Liver (tissue), 3 donors: ENCODE measurements at regions not wholly inside any gene's neighbourhood (a gene's known extent, or its start where the extent isn't known, plus 50 kb on each side); places are given as distances from the start of the nearest gene placed in this dataset.

Experiments
- SP1 ChIP-seq: IDR thresholded peaks from 2 replicates; pipeline ENCODE4 v1.6.1; 2018; ENCODE audit warnings: antibody characterized with exemption, mild to moderate bottlenecking
- TF ChIP-seq, protein P1 (sequence below): fragments of 150-350 bp; IDR thresholded peaks from 2 replicates; pipeline ENCODE4 v1.5.1; 2017; ENCODE audit warnings: improper control_type of control experiment, low read depth, low read length; ENCODE audit not compliant: missing input control
- TF ChIP-seq, protein P2 (sequence below): IDR thresholded peaks from 2 replicates; pipeline ENCODE4 v1.6.1; 2016; ENCODE audit warnings: antibody characterized with exemption
- TF ChIP-seq, protein P3 (sequence below): IDR thresholded peaks from 2 replicates; pipeline ENCODE4 v1.6.1; 2016; ENCODE audit warnings: antibody characterized with exemption
- TF ChIP-seq, protein P4 (sequence below): IDR thresholded peaks from 2 replicates; pipeline ENCODE4 v1.6.1; 2016; ENCODE audit warnings: antibody characterized with exemption
- donor health status: healthy.
- donor health status: healthy.

DNA sequence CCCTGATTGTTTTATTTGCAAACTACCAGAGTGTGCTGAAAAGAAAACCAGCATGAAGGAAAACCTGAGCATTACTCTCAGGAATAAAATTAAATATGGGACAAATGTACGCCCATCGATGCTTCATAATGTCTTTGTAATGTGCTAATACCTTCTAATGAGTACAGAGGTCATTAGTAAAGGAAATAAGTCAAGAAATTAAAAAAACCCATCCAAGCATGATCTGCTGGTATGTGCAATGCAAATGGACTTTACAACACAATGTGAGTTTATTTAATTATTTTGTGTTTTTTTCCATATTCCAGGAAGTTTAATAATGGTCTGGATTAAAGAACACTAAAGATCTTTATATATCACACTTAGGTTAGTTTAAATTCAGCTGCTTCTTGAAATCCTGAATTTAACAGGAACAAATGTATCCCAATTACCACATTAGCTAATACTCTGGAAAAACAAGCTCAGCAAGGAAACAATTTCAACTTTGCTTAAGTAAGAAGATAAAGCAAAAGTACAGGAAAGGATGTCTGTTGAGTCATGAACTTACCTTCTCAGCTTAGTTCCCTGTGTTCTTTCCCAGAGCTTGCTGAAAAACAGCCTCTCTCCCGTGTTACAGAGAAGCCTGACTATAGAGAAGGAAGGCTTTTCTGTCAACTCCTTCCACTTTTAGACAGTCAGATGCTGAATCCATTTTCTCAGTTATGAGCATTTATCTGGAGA, 179.3 kb upstream of the TMEM260 start:
- TF ChIP-seq, protein P1, sequence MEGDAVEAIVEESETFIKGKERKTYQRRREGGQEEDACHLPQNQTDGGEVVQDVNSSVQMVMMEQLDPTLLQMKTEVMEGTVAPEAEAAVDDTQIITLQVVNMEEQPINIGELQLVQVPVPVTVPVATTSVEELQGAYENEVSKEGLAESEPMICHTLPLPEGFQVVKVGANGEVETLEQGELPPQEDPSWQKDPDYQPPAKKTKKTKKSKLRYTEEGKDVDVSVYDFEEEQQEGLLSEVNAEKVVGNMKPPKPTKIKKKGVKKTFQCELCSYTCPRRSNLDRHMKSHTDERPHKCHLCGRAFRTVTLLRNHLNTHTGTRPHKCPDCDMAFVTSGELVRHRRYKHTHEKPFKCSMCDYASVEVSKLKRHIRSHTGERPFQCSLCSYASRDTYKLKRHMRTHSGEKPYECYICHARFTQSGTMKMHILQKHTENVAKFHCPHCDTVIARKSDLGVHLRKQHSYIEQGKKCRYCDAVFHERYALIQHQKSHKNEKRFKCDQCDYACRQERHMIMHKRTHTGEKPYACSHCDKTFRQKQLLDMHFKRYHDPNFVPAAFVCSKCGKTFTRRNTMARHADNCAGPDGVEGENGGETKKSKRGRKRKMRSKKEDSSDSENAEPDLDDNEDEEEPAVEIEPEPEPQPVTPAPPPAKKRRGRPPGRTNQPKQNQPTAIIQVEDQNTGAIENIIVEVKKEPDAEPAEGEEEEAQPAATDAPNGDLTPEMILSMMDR = no peak
- TF ChIP-seq, protein P2, sequence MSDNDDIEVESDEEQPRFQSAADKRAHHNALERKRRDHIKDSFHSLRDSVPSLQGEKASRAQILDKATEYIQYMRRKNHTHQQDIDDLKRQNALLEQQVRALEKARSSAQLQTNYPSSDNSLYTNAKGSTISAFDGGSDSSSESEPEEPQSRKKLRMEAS = no peak
- TF ChIP-seq, protein P3, sequence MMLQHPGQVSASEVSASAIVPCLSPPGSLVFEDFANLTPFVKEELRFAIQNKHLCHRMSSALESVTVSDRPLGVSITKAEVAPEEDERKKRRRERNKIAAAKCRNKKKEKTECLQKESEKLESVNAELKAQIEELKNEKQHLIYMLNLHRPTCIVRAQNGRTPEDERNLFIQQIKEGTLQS = no peak
- no peak for TF ChIP-seq SP1
- TF ChIP-seq, protein P4, sequence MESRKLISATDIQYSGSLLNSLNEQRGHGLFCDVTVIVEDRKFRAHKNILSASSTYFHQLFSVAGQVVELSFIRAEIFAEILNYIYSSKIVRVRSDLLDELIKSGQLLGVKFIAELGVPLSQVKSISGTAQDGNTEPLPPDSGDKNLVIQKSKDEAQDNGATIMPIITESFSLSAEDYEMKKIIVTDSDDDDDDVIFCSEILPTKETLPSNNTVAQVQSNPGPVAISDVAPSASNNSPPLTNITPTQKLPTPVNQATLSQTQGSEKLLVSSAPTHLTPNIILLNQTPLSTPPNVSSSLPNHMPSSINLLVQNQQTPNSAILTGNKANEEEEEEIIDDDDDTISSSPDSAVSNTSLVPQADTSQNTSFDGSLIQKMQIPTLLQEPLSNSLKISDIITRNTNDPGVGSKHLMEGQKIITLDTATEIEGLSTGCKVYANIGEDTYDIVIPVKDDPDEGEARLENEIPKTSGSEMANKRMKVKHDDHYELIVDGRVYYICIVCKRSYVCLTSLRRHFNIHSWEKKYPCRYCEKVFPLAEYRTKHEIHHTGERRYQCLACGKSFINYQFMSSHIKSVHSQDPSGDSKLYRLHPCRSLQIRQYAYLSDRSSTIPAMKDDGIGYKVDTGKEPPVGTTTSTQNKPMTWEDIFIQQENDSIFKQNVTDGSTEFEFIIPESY = no peak
